LNCAP (cell line): ENCODE measurements at regions not wholly inside any gene's neighbourhood (a gene's known extent, or its start where the extent isn't known, plus 50 kb on each side); places are given as distances from the start of the nearest gene placed in this dataset.

ENCODE experiments used
- TF ChIP-seq, protein P1 (sequence below): fragments of 450-650 bp; IDR thresholded peaks from 2 replicates; pipeline ENCODE4 v1.5.1; 2017; ENCODE audit warnings: mild to moderate bottlenecking

DNA sequence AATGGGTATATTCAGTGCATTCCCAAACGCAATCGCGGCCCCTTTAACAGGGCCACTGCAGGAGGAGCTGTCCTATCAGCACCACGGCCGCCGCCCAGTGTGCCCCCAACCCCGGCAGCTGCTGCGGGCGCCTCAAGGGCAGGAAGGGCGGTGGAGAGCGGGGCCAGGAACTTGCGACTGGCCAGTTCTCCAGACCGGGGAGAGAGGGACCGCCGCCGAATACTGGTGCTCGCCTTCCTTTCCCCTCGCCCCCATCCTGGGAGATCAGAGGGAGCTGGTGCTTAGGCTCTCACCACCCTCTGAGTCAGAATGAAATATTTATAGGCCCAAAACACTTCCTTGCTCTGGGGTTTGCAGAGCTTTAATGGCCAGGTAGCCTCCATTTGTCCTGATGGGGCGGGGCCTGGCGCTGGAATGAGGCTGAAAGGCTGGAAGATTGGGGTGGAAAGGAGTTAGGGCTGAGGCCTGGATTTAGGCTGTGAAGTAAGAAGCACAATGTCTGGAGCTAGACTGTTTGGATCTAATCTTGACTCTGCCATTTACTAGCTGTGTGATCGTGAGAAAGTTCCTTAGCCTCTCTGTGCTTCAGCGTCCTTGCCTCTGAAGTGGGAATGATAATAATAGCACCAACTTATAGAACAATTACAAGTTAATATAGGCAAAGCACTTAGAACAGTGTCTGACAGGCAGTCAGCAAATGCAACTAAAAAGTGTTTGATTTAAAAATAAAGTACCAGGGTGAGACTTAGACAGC lies 75.5 kb downstream of the NAV1 start:
- TF ChIP-seq, protein P1, sequence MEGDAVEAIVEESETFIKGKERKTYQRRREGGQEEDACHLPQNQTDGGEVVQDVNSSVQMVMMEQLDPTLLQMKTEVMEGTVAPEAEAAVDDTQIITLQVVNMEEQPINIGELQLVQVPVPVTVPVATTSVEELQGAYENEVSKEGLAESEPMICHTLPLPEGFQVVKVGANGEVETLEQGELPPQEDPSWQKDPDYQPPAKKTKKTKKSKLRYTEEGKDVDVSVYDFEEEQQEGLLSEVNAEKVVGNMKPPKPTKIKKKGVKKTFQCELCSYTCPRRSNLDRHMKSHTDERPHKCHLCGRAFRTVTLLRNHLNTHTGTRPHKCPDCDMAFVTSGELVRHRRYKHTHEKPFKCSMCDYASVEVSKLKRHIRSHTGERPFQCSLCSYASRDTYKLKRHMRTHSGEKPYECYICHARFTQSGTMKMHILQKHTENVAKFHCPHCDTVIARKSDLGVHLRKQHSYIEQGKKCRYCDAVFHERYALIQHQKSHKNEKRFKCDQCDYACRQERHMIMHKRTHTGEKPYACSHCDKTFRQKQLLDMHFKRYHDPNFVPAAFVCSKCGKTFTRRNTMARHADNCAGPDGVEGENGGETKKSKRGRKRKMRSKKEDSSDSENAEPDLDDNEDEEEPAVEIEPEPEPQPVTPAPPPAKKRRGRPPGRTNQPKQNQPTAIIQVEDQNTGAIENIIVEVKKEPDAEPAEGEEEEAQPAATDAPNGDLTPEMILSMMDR = no peak

DNA sequence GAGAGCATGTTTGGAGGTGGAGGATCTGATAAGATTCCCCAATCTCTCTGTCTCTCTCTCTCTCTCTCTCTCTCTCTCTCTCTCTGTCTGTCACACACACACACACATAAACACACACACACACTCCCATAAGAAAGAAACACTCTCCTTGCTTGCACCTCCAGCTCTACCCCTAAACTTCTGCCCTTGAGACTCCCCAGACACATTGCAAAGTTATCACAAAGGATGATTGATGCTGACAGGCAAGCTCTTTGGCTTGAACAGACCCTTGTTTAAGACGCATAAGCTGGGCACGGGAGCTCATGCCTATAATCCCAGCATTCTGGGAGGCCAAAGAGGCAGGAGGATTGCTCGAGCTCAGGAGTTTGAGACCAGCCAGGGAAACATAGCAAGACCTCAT lies 78.2 kb downstream of the NAV1 start:
- TF ChIP-seq, protein P1 = no peak

DNA sequence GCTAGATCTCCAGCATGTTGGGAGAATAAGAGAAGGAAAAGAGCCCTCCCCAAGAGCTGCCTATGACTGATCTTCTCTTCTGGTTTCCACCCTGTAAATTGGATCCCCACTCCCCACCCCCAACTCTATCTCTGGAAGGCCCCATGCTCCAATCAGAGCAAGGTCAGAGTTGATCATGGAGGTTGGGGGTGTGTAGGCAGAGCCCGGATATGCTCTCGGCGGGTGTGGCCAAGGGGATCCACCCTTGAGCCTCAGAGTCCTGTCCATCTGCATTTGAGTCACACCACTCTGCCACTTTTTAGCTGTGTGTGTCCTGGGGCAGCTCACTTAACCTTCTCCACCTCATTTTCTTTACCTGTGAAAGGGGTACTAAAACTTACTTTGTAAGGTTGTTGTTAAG lies 79.5 kb downstream of the NAV1 start:
- TF ChIP-seq, protein P1 = no peak

DNA sequence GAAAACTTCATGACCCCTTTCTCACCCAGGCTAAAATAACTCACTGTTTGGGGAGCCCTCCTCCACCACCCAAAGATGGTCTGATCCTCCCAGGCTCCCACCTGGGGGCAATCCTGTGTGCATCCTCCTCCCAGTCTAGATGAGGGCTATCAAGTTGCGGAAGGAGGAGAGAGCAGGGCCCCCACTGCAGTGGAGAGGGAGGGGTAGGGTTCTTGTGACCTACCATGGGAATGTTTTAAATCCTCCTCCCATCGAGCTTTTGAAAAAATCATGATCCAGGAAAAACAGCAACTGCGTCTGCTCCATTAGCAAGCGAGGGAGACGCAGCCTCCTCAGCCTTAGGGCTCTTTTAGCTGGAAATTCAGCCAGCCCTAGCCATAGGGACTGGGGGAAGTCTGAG lies 80.0 kb downstream of the NAV1 start:
- TF ChIP-seq, protein P1 = no peak

DNA sequence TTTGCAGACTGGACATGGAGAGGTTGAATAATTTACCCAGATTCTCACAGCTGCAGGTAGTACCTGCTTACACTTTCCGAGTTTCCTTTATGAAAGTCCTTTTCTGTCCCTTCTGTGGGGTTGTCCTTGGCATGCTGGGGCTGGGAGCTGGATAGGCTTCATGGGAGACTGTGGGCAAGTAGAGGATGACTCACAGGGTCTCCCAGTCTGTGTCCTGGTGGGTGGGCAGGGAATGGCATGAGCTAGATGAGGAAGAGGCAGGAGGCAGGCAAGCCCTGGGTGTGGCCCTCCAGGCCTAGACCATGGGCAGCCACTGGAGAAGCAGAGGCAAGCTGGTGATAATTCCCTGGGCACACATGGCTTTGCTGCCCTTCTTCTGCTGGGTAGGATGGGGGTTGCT lies 80.6 kb downstream of the NAV1 start:
- TF ChIP-seq, protein P1 = no peak

DNA sequence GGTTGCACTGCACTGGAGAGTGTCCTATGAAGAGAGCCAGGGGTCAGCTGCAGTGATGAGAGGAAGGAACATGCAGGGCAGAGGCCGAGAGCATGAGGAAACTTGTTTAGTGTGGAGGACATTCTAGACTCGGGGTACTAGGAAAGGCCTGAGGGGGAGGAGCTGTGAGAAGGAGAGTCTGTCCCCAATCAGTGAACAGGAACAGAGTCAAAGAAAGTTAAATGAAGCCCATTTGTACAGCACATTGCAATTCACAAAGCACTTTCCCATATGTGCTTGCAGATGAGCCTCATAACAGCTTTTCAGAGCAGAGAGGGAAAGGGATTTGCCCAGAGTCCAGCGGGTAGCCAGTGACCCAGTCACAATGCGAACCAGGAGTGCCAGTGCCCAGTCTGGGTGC lies 83.4 kb downstream of the NAV1 start:
- TF ChIP-seq, protein P1 = no peak

DNA sequence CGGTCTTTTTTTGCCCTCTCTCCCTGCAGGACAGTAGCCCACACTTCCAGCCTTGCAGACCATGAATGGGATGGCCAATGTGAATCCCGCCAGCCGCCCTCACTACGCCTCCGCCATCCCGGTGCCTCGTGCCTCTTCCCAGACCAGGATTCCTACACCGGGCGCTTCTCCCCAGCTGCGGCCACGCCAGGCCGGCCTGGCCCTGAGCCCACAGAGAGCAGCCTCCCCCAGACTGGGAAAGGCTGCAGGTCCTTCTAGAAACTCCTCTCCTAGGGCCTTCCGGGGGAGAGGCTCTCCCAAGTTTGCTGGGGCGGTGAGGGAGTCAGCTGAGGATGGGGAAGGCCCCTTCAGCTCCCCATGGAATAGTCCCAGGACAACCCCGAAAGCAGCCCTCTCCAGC lies 83.9 kb downstream of the NAV1 start:
- TF ChIP-seq, protein P1 = no peak
